ENCODE measurements at regions not wholly inside any gene's neighbourhood (a gene's known extent, or its start where the extent isn't known, plus 50 kb on each side); places are given as distances from the start of the nearest gene placed in this dataset.

DNA sequence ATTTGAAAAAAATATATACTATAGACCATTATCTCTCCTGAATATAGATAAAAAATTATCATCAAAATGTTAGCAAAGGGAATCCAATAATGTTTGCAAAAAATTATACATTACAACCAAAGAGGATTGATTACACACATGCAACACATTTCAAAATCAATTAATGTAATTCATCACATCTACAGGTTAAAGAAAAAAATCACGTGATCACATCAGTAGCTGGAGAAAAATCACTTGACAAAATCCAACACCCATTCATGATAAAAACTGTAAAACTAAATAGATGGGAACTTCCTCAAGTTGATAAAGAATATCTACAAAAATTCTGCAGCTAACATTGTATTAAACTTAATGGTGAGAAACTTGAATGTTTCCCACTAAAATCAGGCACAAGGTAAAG is 1047.5 kb upstream of the CNTNAP5 start:
- 79 to 85% (median 80%) methylated on average over 1 of the region's 1 CpG for WGBS, 3 donors
- FAIRE-seq (no peak), DNase-seq (no peak)
- H3K4me1 ChIP-seq (ENCODE audit: control insufficient read depth in 3 of 3, insufficient read depth in 2 of 3, low read depth in 1 of 3, low read length in 2 of 3), result no peaks in the 10 kb centered on the region
- H3K36me3 ChIP-seq (ENCODE audit: control insufficient read depth in 3 of 3, insufficient read depth in 2 of 3, low read depth in 1 of 3, low read length in 3 of 3), result no peaks in the 10 kb centered on the region
- peaks cover 0 to 3% of the 10 kb centered on the region in 2 donors for H3K9me3 ChIP-seq (ENCODE audit: control insufficient read depth in 2 of 2, insufficient read depth in 1 of 2, low read depth in 1 of 2, low read length in 1 of 2)
- no peak overlapping the region for H3K4me3 ChIP-seq (ENCODE audit: low read depth in 1 of 3, low read length in 3 of 3)
- H3K27ac ChIP-seq (ENCODE audit: low read depth in 1 of 3, low read length in 2 of 3), result no peak overlapping the region
- no peaks in the 10 kb centered on the region for H3K27me3 ChIP-seq (ENCODE audit: control insufficient read depth in 3 of 3, insufficient read depth in 3 of 3, low read length in 3 of 3)

DNA sequence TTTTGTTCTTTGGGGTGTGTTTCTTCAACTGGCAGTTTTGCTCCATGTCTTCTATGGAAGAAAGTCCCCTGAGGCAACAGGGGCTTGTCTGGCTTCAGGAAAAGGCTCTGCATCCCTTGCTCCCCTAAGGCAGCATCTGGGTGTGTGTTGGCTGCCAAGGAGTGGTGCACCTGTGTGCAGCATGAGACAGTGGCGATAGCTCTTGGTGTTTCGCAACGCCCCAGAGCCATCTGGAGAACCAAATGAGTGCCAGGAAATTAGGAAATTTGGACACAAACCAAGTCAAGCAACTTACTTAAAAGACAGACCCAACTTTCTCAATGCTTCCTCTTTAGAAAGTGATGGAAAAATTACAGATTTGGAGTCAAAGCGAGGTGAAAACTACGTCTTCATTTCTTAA is 1044.4 kb upstream of the CNTNAP5 start:
- Histone ChIP-seq H3K9me3 (ENCODE audit: control insufficient read depth in 2 of 2, insufficient read depth in 1 of 2, low read depth in 1 of 2, low read length in 1 of 2) (peaks cover 1 to 3% of the 10 kb centered on the region in 2 donors), H3K27me3 (ENCODE audit: control insufficient read depth in 3 of 3, insufficient read depth in 3 of 3, low read length in 3 of 3) (no peaks in the 10 kb centered on the region), H3K4me3 (ENCODE audit: low read depth in 1 of 3, low read length in 3 of 3) (no peak overlapping the region), H3K36me3 (ENCODE audit: control insufficient read depth in 3 of 3, insufficient read depth in 2 of 3, low read depth in 1 of 3, low read length in 3 of 3) (no peaks in the 10 kb centered on the region), H3K4me1 (ENCODE audit: control insufficient read depth in 3 of 3, insufficient read depth in 2 of 3, low read depth in 1 of 3, low read length in 2 of 3) (no peaks in the 10 kb centered on the region), H3K27ac (ENCODE audit: low read depth in 1 of 3, low read length in 2 of 3) (no peak overlapping the region)
- DNase-seq (no peak), FAIRE-seq (no peak)
- WGBS, 3 donors, result 63 to 68% (median 64%) methylated on average over 5 of the region's 5 CpGs

DNA sequence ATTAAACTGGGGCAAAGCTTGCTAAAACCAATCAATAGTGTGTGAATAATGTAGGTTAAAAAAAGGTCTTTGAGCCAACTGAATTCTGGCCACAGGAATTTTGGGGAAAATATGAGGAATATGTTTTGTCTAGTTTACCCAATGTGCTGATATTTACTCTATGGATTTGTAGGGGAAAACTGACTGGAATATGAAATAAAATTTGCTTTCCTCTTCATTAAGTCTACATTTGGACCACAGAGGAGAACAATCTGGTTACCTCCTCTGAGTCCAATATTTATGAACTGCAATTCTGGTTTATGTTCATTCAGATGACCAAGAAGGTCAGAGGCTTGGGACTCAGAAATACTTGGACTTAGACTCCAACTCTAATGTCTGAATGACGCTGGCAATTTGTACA is 1042.2 kb upstream of the CNTNAP5 start:
- Histone ChIP-seq H3K36me3 (ENCODE audit: control insufficient read depth in 3 of 3, insufficient read depth in 2 of 3, low read depth in 1 of 3, low read length in 3 of 3) (no peaks in the 10 kb centered on the region), H3K27me3 (ENCODE audit: control insufficient read depth in 3 of 3, insufficient read depth in 3 of 3, low read length in 3 of 3) (no peaks in the 10 kb centered on the region), H3K4me1 (ENCODE audit: control insufficient read depth in 3 of 3, insufficient read depth in 2 of 3, low read depth in 1 of 3, low read length in 2 of 3) (no peaks in the 10 kb centered on the region), H3K9me3 (ENCODE audit: control insufficient read depth in 2 of 2, insufficient read depth in 1 of 2, low read depth in 1 of 2, low read length in 1 of 2) (peaks cover 1 to 3% of the 10 kb centered on the region in 2 donors), H3K4me3 (ENCODE audit: low read depth in 1 of 3, low read length in 3 of 3) (no peak overlapping the region), H3K27ac (ENCODE audit: low read depth in 1 of 3, low read length in 2 of 3) (no peak overlapping the region)
- DNase-seq (no peak), FAIRE-seq (no peak)
- 55 to 74% (median 62%) methylated on average over 1 of the region's 1 CpG for WGBS, 3 donors

DNA sequence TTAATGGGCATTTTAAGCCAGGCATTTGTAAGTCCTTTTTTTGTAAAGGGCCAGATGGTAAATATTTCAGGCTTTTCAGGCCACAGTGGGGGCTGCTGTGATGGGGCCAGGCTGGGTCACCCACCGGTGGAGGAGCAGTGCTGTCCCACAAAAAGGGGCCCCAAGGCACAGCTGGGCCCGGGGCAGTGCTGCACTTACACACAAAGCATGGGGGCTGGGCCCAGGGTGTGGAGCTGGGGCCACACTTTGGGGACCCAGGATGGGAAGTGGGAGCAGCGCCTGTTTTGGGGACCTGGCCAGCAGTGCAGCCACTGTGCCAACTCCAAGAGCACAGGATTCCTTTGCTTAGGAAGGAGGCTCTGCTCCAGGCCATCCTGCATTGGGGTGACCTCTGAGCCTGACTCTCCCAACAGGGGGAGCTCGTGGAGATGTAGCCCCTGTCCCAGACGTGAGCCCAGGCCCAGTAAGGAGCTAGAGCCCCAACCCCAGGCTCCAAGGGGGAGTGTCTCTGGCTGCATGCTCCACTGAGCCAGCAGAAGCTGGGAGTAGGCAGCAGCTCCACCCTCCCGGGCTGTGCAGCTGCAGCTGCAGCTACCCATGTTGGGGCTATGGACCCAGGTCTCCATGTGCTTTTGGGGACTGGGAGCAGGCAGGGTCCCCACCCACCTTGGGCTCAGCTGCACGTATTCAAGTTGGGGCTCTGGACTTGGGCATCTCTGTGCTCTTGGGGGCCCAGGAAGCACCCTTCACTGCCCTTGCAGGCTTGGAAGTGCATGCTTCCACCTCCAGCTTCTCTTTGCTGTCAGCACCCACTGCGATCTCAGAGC is 1036.5 kb upstream of the CNTNAP5 start:
- no peak overlapping the region for H3K4me3 ChIP-seq (ENCODE audit: low read depth in 1 of 3, low read length in 3 of 3)
- WGBS, 3 donors, result 70 to 73% (median 71%) methylated on average over 8 of the region's 8 CpGs
- H3K27ac ChIP-seq (ENCODE audit: low read depth in 1 of 3, low read length in 2 of 3), result no peak overlapping the region
- H3K27me3 ChIP-seq (ENCODE audit: control insufficient read depth in 3 of 3, insufficient read depth in 3 of 3, low read length in 3 of 3), result no peaks in the 10 kb centered on the region
- no peaks in the 10 kb centered on the region for H3K36me3 ChIP-seq (ENCODE audit: control insufficient read depth in 3 of 3, insufficient read depth in 2 of 3, low read depth in 1 of 3, low read length in 3 of 3)
- no peaks in the 10 kb centered on the region for H3K4me1 ChIP-seq (ENCODE audit: control insufficient read depth in 3 of 3, insufficient read depth in 2 of 3, low read depth in 1 of 3, low read length in 2 of 3)
- no peak for FAIRE-seq
- peaks cover 1 to 4% of the 10 kb centered on the region in 2 donors for H3K9me3 ChIP-seq (ENCODE audit: control insufficient read depth in 2 of 2, insufficient read depth in 1 of 2, low read depth in 1 of 2, low read length in 1 of 2)
- DNase-seq, result no peak

DNA sequence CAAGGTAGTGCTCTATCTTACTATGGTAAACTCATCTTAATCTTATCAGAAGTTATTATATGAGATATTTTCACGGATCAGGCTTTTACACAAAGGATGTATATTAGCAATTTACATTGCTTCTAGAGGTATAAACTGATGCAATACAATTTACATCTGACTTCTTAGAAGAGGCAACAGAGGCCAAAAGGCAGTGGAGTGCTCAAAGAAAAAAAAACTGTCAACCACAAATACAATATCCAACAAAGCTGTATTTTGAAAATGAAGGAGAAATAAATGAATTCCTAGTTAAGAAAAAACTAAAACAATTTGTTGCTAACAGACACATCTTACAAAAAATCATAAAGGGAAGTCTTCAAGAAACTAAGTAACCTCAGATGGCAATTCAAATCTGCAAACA is 1031.5 kb upstream of the CNTNAP5 start:
- H3K27ac ChIP-seq (ENCODE audit: low read depth in 1 of 3, low read length in 2 of 3), result no peak overlapping the region
- FAIRE-seq, result no peak
- whole genome bisulfite sequencing, 3 donors, result 51 to 76% (median 60%) methylated on average over 1 of the region's 1 CpG

DNA sequence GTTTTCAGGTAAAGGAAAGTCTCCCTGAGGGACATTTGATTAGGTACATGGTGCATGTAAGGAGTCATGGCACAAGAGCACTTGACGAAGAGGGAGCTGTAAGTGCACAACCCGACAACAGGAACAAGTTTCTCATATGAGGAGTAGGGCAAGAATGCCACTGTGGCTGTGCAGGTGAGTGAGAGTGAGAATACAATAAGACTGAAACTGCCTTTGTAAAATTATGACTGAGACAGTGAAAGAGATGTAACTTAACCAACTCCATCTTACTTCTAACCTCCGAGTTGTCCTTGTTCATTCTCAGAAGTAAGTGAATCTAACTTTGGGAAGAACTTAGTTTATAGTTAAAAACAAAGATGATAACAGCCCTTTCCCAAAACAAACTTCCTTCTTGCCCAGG is 1025.8 kb upstream of the CNTNAP5 start:
- H3K27me3 ChIP-seq (ENCODE audit: control insufficient read depth in 3 of 3, insufficient read depth in 3 of 3, low read length in 3 of 3), result no peaks in the 10 kb centered on the region
- H3K9me3 ChIP-seq (ENCODE audit: control insufficient read depth in 2 of 2, insufficient read depth in 1 of 2, low read depth in 1 of 2, low read length in 1 of 2), result peaks cover 0 to 5% of the 10 kb centered on the region in 2 donors
- WGBS, 3 donors, result 75 to 92% (median 88%) methylated on average over 3 of the region's 3 CpGs
- DNase-seq (no peak), FAIRE-seq (no peak)
- H3K4me3 ChIP-seq (ENCODE audit: low read depth in 1 of 3, low read length in 3 of 3), result no peak overlapping the region
- H3K27ac ChIP-seq (ENCODE audit: low read depth in 1 of 3, low read length in 2 of 3), result no peak overlapping the region
- H3K36me3 ChIP-seq (ENCODE audit: control insufficient read depth in 3 of 3, insufficient read depth in 2 of 3, low read depth in 1 of 3, low read length in 3 of 3), result no peaks in the 10 kb centered on the region
- no peaks in the 10 kb centered on the region for H3K4me1 ChIP-seq (ENCODE audit: control insufficient read depth in 3 of 3, insufficient read depth in 2 of 3, low read depth in 1 of 3, low read length in 2 of 3)

More for the DNA sequence above, 1031.5 kb upstream of the CNTNAP5 start:
- Histone ChIP-seq H3K27me3 (ENCODE audit: control insufficient read depth in 3 of 3, insufficient read depth in 3 of 3, low read length in 3 of 3) (no peaks in the 10 kb centered on the region), H3K36me3 (ENCODE audit: control insufficient read depth in 3 of 3, insufficient read depth in 2 of 3, low read depth in 1 of 3, low read length in 3 of 3) (no peaks in the 10 kb centered on the region), H3K9me3 (ENCODE audit: control insufficient read depth in 2 of 2, insufficient read depth in 1 of 2, low read depth in 1 of 2, low read length in 1 of 2) (peaks cover 0 to 4% of the 10 kb centered on the region in 2 donors), H3K4me1 (ENCODE audit: control insufficient read depth in 3 of 3, insufficient read depth in 2 of 3, low read depth in 1 of 3, low read length in 2 of 3) (no peaks in the 10 kb centered on the region), H3K4me3 (ENCODE audit: low read depth in 1 of 3, low read length in 3 of 3) (no peak overlapping the region)
- DNase-seq, result no peak

DNA sequence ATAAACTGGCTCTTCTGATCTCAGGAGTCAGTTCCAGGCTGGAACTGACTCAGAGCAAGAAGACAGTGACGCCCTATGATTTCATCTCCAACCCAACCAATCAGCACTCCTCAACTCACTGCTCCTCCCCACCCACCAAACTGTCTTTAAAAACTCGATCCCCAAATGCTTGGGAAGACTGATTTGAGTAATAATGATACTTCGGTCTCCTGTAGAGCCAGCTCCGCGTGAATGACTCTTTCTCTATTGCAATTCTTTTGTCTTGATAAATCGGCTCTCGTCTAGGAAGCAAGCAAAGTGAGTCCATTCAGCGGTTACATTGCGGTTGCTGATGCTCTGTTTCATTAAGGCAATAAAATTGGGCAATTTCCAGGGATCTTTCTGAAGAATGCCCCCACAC is 1025.3 kb upstream of the CNTNAP5 start:
- FAIRE-seq (no peak), DNase-seq (no peak)
- Histone ChIP-seq H3K9me3 (ENCODE audit: control insufficient read depth in 2 of 2, insufficient read depth in 1 of 2, low read depth in 1 of 2, low read length in 1 of 2) (peaks cover 0 to 9% of the 10 kb centered on the region in 2 donors), H3K36me3 (ENCODE audit: control insufficient read depth in 3 of 3, insufficient read depth in 2 of 3, low read depth in 1 of 3, low read length in 3 of 3) (no peaks in the 10 kb centered on the region), H3K4me3 (ENCODE audit: low read depth in 1 of 3, low read length in 3 of 3) (no peak overlapping the region), H3K4me1 (ENCODE audit: control insufficient read depth in 3 of 3, insufficient read depth in 2 of 3, low read depth in 1 of 3, low read length in 2 of 3) (no peaks in the 10 kb centered on the region), H3K27ac (ENCODE audit: low read depth in 1 of 3, low read length in 2 of 3) (no peak overlapping the region), H3K27me3 (ENCODE audit: control insufficient read depth in 3 of 3, insufficient read depth in 3 of 3, low read length in 3 of 3) (no peaks in the 10 kb centered on the region)
- WGBS, 3 donors, result 71 to 74% (median 74%) methylated on average over 9 of the region's 9 CpGs

DNA sequence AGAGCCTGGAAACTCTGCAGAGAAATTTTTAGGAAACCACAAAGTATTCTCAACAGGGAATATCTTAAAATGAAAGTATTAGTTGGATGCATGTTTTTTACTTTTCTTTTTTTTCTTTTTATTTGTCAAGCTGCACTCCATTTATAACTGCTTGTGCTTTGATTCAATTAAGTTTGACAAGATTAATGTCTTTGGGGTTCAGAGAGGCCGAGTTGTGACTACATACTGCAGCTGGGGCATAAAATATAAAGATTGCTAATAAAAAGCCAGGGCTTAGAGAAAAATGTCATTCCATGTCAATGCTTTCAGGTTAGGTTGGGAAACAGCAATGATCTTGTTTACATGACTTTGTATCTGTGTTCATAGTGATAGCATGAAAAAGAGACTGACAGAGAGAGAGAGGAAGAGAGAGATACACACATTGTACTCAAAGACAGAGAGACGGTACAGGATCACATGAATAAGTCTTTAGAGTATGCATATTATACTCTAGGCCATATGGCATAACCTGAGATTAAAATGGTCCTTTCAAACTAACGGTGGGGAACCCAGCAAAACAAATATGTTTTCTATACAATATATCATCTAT is 1022.3 kb upstream of the CNTNAP5 start:
- Histone ChIP-seq H3K27me3 (ENCODE audit: control insufficient read depth in 3 of 3, insufficient read depth in 3 of 3, low read length in 3 of 3) (no peaks in the 10 kb centered on the region), H3K36me3 (ENCODE audit: control insufficient read depth in 3 of 3, insufficient read depth in 2 of 3, low read depth in 1 of 3, low read length in 3 of 3) (no peaks in the 10 kb centered on the region), H3K27ac (ENCODE audit: low read depth in 1 of 3, low read length in 2 of 3) (no peak overlapping the region), H3K9me3 (ENCODE audit: control insufficient read depth in 2 of 2, insufficient read depth in 1 of 2, low read depth in 1 of 2, low read length in 1 of 2) (peaks cover 5 to 19% of the 10 kb centered on the region in 2 donors), H3K4me3 (ENCODE audit: low read depth in 1 of 3, low read length in 3 of 3) (no peak overlapping the region), H3K4me1 (ENCODE audit: control insufficient read depth in 3 of 3, insufficient read depth in 2 of 3, low read depth in 1 of 3, low read length in 2 of 3) (no peaks in the 10 kb centered on the region)
- 53 to 66% (median 60%) methylated on average over 3 of the region's 3 CpGs for WGBS, 3 donors
- FAIRE-seq (no peak), DNase-seq (no peak)
